DMS 273 treated with DMSO at 0.1 percent for 48 hours (cell line): ENCODE measurements at regions not wholly inside any gene's neighbourhood (a gene's known extent, or its start where the extent isn't known, plus 50 kb on each side); places are given as distances from the start of the nearest gene placed in this dataset.

ENCODE experiments used
- DNase-seq: peaks from one replicate; lab custom pipeline; 2025; lab: John Stamatoyannopoulos, UW

DNA sequence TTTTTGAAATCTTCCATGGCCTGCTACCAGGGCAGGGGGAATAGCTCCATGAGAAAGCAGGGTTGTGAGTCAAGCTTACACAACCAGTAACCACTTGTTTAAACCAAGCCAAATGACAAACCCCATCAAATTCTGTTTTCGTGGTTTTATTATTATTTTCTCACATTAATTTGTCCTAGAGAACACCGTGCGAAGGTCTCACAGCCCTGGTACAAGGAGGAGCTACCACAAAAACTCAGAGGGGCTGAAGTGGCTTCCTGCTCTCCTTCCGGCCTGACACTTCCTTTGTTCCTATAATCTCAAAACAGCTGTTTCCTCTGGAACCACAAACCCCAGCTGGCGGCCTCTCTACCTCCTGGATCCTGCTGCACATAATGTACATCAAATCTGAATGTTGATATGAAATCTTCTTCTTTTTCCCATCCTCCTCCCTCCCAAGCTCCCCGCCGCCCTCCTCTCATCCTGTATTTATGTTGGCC, 375.9 kb downstream of the MCTP2 start:
- no peak for DNase-seq

DNA sequence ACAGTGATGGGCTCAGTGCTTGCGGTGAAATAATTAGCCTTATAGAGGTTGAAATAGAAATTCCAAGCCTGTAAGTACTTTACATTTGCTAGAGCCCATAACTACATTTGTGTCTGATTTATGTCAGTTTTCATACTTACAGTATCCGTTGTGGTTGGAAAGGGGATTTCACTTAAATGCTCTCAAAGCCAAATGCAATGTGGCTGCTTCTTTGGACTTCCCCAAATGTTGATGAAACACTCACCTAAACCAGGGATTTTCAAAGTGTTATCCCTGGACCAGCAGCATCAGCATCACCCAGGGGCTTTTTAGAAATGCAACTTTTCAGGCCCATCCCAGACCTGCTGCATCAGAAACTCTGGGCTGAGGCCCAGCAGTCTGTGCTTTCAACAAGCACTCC, 378.7 kb downstream of the MCTP2 start:
- no peak for DNase-seq

DNA sequence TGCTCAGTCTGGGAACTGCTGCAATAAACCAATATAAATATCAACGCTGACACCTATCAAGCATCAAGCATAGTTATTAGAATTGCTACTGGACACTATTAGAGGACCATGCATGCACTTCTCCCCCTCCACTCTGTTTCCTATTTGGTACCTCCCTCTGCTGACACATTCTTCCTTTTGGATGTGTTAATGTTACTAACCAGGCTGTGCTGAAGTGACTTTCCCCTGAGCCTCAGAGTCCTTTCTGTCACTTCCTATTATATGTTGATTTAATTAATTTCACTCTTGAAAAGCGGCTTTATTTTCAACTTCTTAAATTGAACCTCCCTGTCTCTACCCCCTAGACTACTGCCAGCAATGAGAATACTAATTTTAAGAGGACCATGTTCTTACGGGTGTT, 379.1 kb downstream of the MCTP2 start:
- DNase-seq: no peak

DNA sequence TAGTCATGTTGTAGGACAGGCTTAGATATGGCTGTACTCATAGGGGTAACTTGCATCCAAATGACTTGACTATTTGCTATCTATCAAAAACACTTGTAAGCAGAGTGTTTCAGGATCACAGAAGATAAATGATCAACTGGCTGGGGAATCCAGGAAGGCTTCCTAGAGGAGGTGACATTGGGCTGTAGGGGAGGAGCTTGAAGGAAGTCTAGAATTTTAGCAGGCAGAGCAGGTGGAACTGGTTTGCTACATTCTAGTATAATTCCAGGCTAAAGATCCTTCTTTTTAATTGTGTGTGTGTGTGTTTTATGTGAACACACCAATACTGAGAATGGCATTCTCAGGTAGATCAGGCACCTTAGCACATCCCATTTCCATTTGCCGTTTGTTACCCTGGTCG, 380.3 kb downstream of the MCTP2 start:
- DNase-seq: no peak

DNA sequence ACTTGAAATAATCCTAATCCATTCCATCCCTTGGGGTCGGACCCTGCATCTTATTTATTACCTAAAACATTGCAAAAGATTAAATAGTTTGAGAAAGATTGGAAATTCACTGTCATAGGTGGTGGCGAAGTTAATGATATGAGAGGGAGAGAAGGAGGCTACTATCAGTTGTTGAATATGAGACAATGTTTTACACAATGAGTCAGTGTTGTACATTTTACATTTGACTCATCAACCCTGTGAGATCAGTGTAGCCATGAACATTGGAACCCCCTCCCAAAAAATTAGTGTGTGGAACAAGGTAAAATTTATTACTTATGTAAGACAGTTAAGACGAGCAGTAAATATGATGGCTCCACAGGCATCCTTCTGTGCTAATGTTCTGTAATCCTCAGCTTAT, 384.3 kb downstream of the MCTP2 start:
- DNase-seq: no peak

DNA sequence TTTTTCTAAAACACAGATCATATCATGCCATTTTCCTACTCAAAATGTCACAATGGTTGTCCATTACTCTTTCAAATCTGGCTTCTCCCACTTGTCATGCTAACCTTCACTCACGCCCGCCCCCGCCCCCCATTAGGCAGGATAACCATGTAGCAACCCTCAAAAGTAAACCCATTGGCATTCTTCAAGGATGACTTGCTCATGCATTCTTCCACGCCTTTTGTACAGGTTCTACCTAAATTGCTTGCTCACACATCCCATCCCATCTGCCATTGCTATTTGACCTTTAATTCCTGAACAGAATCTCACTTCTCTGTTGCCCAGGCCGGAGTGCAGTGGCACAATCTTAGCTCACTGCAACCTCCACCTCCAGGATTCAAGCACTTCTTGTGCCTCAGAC, 389.3 kb downstream of the MCTP2 start:
- DNase-seq: no peak

DNA sequence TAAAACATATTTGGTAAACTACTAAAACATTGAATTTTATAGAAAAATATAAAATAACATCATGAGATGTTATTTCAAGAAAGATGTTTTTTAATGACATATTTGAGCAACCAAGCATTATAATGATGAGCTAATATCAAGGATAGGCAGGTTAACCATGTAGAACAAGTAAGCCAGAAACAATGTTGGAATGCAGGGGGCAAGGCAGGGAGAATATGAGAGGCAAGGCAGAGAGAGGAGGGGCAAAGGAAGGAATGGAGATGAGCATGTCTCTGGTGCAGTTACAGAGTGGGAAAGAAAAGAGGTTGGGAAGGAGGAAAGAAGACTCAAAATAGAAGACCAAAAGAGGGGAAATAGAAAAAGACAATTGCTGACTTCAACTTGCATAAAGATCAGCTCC, 390.4 kb downstream of the MCTP2 start:
- DNase-seq: no peak

DNA sequence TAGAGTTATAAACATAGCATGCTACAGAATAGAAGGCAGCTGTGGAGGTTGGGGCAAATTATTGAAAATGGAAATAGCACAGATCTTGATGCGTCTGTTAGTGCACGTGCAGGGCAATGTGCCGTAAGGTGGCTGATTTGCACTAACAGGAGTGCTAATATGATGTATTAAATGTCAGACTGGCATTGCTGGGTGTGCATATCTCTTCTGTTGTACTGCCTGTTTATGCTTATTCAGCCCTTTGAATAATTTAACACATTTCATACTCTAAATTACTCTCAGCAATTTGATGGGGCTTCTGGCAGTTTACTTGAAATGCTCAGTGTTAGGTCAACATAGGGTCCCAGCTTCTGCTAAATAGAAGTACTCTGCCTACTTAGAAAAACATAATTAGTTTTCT, 395.6 kb downstream of the MCTP2 start:
- no peak for DNase-seq

DNA sequence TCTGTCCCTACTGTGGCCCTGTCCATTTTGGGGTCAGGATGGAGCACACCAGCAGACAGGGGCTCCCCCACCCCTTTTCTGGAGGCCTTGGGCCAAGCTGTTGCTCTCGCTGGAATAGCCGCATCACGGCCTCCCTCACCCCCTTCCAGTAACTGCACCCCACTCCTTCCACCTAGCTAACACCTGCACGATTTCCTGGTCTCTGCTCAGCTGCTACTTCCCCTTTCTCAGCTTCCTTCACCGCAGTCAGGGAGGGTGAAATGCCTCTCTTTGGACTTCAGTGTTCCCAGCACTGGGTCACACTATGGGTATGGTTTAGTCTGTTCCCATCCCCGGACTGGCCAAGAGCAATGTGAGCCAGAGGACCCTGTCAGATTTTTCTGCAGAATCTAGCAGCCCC, 400.2 kb downstream of the MCTP2 start:
- no peak for DNase-seq

DNA sequence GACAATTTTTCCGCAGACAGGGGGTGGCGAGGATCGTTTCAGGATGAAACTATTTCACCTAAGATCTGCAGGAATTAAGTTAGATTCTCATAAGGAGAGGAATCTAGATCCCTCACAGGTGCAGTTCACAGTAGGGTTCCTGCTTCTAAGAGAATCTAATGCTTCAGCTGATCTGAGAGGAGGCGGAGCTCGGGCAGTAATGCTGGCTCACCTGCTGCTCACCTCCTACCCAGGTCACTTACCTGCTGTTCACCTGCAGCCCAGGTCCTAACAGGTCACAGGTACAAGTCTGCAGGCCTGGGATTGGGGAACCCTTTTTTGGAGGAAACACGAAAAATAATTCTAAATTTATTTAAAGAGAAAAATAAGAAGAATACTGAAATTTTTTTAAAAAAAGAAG, 406.8 kb downstream of the MCTP2 start:
- no peak for DNase-seq

DNA sequence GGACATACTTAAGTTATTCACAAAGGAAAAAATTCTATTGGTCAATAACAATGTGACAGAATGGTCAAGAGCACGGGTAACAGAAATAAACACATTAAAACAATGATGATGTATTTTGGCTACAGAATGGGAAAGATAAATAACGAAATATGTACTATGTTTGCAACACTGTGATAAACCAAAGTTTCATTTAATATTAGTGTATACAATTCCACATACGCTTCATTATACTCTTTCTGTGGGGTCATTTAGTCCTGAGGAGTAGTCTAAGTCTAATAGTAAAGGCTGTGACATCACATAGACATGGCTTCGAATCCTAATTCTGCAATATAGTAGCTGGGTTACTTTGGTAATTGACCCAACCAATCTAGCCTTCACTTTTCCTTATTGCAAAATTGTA, 408.3 kb downstream of the MCTP2 start:
- DNase-seq: no peak

DNA sequence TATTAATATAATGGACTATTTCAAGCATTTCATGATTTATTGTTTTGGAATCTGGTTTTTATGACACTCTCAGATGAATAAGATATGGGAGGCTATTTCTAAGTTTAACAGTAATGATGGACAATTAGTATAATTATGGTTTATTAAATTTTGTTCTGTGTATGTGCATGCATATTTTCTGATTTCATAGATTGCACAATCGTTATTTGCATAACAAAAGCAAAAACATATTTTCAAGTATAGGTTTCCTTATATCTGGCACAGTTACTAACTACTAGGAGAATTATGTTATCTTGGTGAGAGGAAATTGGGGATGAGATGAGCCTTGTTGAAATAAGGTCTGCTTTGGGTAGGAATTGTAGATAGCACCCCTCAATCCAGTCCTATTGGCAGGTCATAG, 413.1 kb downstream of the MCTP2 start:
- no peak for DNase-seq

DNA sequence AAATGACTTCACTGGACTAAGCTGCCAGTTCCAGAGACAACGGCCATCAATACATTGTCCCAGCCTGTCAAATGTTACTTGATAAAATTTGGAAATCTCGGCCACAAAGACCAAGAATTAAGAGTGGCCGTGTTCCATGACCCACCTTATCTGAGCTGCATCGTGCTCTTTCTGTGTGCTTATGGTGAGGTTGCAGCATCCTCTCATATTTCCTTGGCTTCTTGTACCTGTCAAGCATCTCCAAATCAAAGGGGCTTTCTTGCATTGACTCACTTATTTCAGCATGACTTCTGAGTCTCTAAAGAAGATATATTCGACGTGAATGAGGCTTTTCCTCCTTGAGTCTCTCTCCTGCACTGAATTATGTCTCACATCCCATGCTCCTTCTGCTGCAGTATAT, 421.7 kb downstream of the MCTP2 start:
- DNase-seq: no peak

DNA sequence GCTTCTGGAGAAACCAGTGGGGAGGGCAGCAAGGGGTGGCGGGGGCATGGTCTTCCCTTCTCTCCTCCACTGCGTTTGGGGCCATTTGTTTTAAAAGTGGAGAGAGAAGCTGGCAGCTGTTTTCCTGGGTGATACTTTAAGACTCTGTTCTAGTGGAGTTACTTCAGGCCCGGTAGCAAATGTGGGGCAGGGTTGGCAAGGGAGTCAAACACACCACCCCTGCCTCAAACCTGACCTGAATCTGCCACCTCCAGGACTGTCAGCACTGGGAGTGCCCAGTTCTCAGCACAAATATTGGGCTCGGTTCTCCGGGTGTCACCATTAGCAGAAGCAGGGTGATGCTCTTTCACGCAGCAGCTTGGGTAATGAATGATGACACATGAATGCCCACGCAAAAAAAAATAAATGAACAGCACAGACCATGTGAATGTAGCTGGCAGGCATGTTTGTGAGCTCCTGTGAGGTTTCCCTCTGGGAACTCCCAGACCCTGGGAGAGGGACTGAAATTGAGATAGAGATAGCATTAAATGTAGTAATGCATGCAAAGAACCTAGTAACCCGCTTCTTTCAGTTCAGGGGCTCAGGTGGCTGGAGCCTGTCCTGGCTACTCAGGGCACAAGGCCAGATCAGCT, 424.0 kb downstream of the MCTP2 start:
- no peak for DNase-seq

DNA sequence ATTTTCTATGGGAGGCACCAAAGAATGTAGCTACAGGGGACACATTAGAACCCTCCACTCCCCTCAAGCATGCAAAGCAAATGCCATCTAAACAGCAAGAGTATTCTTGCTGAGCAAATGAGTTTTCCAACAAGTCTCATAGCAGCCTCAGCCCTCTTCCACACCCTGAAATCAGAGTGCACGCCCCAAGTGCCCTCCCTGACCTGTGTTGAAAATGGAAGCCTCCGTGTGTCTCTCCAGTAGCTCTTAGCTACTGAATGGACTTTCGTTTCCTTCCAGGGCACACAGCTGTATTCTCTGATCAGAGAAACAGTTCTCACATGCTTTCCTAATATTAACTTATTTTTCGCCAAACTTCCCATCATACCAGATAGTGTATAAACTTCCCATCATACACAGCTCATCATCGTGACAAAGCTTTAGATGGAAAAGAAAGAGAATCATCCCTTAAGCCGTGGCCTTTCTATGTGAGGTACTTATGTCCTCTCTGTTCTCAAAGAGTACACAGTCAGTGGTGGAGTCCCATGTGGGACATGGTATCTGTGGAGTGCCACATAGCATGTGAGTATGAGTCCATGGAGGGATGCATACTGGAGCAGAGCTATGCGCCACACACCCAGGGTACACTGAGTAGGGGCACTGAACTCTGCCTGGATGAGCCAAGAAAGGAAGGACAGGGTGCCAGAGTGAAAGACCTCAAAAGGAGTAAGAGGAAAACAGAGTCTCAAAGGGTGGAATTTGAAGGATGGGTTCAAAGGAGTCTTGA, 434.5 kb downstream of the MCTP2 start:
- no peak for DNase-seq

DNA sequence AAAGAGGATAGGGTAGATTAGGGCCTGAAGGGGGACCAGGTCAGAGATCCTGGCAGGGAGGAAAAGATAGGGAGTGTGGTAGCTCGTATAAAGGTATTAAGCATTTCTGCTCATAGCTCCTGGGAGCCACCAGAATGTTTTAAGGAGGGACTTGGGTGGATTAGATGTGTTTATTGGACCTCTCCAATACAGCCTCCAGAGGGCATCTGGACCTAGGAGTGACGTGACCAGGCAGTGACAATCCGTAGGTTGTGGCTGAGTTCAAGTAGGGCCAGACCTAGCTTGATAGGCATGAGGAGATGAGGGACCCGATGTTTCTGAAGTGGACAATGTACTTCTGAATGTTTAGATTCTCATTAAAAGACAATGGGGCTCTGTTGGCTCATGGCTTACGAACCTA, 435.2 kb downstream of the MCTP2 start:
- DNase-seq: no peak

DNA sequence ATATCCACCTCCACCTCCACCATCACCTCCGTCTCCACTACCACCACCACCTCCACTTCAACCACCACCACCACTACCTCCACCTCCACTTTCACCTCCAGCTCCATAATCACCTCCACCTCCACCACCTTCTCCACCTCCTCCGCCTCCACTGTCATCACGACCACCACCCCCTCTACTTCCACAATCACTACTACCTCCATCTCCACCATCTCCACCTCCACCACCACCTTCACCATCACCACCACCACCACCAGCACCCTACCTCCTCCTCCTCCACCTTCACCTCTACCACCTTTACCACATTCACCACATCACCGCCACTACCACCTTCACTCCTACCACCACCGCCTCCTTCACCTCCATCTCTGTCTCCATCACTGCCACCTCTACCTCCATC, 435.7 kb downstream of the MCTP2 start:
- no peak for DNase-seq

DNA sequence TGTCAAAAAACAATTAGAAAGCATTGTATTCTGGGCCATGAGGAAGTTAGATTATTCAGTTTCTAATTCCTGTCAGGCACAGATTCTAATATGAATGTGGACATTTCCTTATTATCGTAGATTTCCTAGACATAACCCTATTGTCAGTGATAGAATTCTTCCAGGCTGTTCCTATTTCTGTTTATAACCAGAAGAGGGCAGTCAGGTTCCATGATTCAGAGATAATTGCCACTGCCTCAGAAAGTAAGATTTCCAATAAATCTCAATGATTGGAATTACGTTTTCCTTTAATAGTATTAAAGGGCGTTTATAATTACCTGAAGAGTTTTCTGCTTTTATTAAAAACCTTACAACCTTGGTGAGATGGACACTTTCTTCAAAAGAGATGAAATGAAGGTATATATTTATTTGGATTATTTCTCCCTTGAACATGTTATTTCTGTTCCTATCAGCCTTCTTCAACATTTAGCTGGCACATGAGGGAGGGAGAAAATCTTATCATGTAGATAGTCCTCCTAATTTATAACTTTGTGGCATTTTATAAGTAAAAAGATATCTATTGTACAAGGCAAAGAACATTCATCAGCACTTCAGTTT, 439.2 kb downstream of the MCTP2 start:
- DNase-seq: no peak

DNA sequence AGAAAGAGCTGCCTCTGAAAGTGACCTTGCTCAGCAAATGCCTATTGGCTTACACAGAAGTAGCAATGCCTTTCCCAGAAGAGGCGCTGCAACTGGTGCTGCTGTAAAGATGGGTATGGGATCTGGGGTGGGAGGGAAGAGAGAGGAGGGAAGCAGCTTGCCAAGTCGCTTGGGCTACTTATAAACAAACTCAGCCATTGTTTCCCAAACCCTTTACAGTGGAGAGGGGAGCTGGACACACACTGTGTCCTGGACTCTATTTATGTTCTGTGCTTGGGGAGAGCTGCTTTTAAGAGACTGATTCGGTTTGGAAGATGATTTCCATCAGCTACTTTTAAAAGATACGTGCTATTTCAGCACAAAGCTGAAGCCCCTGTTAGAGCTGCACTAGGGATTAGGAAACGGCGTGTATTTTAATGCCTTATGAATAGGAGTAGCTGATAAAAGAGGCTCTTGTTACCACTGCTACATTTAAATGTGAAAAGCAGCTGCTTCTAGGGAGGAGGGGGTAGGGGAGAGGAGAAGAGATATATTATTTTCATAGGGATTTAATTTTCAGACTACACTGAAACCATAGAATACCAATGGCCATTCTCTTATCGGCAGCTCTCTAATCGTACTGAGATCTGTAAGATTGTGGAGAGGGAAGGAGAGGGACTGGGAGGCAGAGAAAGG, 440.6 kb downstream of the MCTP2 start:
- DNase-seq: no peak

DNA sequence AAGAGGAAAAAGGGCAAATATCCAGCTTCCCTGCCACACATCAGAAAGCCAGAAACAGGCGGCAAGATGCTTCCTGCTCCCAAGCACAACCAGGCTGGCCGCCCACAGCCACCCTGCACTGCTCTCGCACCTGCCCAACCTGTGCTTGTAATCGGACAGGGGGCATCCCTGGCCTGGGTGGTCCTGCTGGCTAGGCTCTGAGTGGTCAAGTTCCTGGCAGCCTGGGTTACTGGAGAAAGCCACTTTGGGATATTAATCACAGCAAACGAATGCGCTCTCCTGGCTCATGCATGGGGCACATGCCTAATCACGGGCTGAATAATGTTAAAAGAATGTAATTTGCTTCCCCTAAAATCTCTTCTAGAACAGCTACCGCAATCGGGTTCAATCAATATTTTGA, 442.4 kb downstream of the MCTP2 start:
- no peak for DNase-seq

DNA sequence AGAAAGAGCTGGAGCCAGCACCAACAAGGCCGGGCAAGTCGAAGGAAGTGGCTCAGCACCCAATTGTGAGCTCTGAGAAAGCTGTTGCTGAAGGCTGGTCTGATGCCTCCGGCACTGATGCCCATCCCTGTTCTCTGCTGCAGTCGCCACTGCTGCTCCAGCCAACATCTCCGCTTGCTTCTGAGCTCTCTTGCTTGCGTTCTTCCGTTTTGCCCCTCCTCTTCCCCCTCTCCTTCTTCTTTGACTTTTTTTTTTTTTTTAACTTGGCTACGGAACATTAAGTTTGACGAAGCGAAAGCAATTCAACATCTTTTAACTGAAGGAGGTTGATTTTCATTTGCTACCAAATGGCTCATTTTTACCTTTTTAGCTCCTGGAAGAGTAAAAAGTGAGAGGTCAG, 442.9 kb downstream of the MCTP2 start:
- no peak for DNase-seq

DNA sequence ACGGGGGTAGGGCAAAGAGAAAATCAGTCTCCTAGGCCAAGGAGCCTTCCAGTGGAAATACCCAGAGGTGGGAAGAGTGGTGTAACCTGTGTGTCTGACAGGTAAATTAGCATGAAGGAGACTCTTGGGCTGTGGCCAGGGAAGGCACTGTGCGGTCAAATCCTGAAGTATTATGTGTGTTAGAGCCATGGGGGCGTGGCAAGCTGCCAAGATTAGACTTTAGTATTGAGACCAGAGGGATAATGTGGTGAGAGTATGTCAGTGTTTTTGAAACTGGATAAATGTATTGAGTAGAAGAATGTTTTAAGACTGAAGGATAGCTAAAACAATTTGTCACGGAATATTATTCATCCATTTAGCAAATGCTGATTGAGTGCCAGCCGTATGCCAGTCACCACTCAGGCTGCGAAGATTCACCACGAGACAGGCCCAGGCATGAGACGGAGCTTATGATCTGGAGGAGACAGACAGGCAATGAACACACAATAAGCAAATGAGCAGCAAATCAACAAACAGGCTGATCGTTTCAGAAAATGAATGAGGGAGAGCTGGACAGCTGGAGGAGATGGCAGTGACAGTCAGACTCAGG, 445.9 kb downstream of the MCTP2 start:
- no peak for DNase-seq

DNA sequence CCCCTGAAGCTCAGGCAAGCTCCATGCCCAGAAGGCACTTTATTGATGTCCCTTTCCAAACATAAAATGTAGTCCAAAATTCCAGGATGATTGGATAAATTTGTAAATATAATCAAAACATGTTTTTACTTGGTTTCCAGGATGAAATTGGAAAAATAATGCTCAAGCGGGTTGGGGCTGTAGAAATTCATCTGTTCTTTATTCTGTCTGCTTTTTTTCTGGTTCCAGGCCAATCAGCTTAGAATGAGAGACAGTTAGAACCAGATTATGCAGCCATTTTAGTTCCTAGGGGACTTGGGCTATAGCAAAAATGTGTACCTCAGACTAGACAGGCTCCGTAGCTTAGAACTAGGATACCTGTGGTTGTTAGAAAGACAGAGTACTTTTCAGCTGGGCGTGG, 450.8 kb downstream of the MCTP2 start:
- no peak for DNase-seq
